H1 (cell line): ENCODE measurements at regions not wholly inside any gene's neighbourhood (a gene's known extent, or its start where the extent isn't known, plus 50 kb on each side); places are given as distances from the start of the nearest gene placed in this dataset.

Source experiments
- CTCF ChIA-PET: fragments of 300-600 bp; sonication (Branson Sonifier 250); formaldehyde crosslinking; loops from one replicate; lab custom pipeline; 2021; ENCODE audit not compliant: partially characterized antibody; lab: Charles Lee
- POLR2A ChIA-PET: fragments of 300-600 bp; sonication (Branson Sonifier 250); formaldehyde crosslinking; loops from one replicate; lab custom pipeline; 2021; ENCODE audit warnings: inconsistent platforms; ENCODE audit not compliant: partially characterized antibody; lab: Charles Lee
- DNase-seq, 2 experiments: peaks; one replicate each; pipeline versions ENCODE4 v3.0.0 to v3.0.0-alpha.2; 2010 to 2022; ENCODE audit warnings: low spot score in 2 of 2, low read depth in 1 of 2, mixed read lengths in 1 of 2
- FAIRE-seq: peaks from 2 replicates; lab custom pipeline; 2011; peaks lifted over from hg19 to GRCh38; lab: Jason Lieb, UNC
- H2AFZ ChIP-seq: 2 replicates; pipeline ENCODE4 v1.8.1; 2012; ENCODE audit warnings: low read length, inconsistent platforms
- H2AK5ac ChIP-seq: 2 replicates; pipeline ENCODE4 v1.6.1; 2013; ENCODE audit warnings: low read depth, low read length
- H2BK120ac ChIP-seq: replicated peaks from 2 replicates; pipeline ENCODE3; 2013; ENCODE audit warnings: low read depth, low read length, inconsistent platforms
- H2BK12ac ChIP-seq: 2 replicates; pipeline ENCODE4 v1.6.1; 2013; ENCODE audit warnings: low read depth, low read length
- H2BK15ac ChIP-seq: 2 replicates; pipeline ENCODE4 v1.6.1; 2013; ENCODE audit warnings: low read length
- H2BK20ac ChIP-seq: 2 replicates; pipeline ENCODE4 v1.6.1; 2013; ENCODE audit warnings: low read length
- H2BK5ac ChIP-seq: 2 replicates; pipeline ENCODE4 v1.6.1; 2013; ENCODE audit warnings: low read depth, low read length
- H3K14ac ChIP-seq: 2 replicates; pipeline ENCODE4 v1.6.1; 2013; ENCODE audit warnings: inconsistent platforms; ENCODE audit not compliant: insufficient read length
- H3K18ac ChIP-seq: 2 replicates; pipeline ENCODE4 v1.6.1; 2013; ENCODE audit warnings: low read length; ENCODE audit errors: extremely low read depth
- H3K23ac ChIP-seq: 2 replicates; pipeline ENCODE4 v1.6.1; 2013; ENCODE audit warnings: inconsistent platforms; ENCODE audit not compliant: insufficient read length
- H3K23me2 ChIP-seq: 2 replicates; pipeline ENCODE4 v1.6.1; 2013; ENCODE audit warnings: low read depth, low read length
- H3K27ac ChIP-seq: 2 replicates; pipeline ENCODE4 v1.6.1; 2011; ENCODE audit warnings: low read depth, low read length, inconsistent platforms
- H3K27me3 ChIP-seq, 4 experiments: replicated peaks in 1 of 4; 1 replicate in 1 of 4; 2 replicates in 3 of 4; pipeline versions ENCODE4 v1.6.1 to v1.8.1; 2011 to 2013; ENCODE audit warnings: low read length in 3 of 4, mild to moderate bottlenecking in 3 of 4, inconsistent platforms in 2 of 4, mixed read lengths in 2 of 4, moderate library complexity in 1 of 4; ENCODE audit not compliant: control insufficient read depth in 3 of 4, insufficient read depth in 3 of 4; ENCODE audit errors: extremely low read depth in 1 of 4
- H3K36me3 ChIP-seq, 4 experiments: 2 replicates each; pipeline versions ENCODE4 v1.6.1 to v1.8.1; 2011 to 2013; ENCODE audit warnings: mild to moderate bottlenecking in 4 of 4, low read length in 3 of 4, moderate library complexity in 2 of 4, control low read depth in 1 of 4, inconsistent platforms in 1 of 4; ENCODE audit not compliant: insufficient read depth in 4 of 4, control insufficient read depth in 2 of 4
- H3K4ac ChIP-seq: replicated peaks from 2 replicates; pipeline ENCODE3; 2013; ENCODE audit warnings: low read length, low read depth, mixed read lengths, inconsistent platforms; ENCODE audit not compliant: insufficient read length
- H3K4me1 ChIP-seq, 4 experiments: replicated peaks in 1 of 4; 1 replicate in 1 of 4; 2 replicates in 3 of 4; pipeline versions ENCODE4 v1.6.1 to v1.8.1; 2011 to 2013; ENCODE audit warnings: low read length in 3 of 4, inconsistent platforms in 2 of 4, mixed read lengths in 1 of 4; ENCODE audit not compliant: insufficient read depth in 4 of 4, control insufficient read depth in 3 of 4
- H3K4me2 ChIP-seq, 2 experiments: 2 replicates each; pipeline versions ENCODE4 v1.6.1 to v1.8.1; 2011 to 2013; ENCODE audit warnings: low read depth in 2 of 2, low read length in 2 of 2, control low read depth in 1 of 2, inconsistent platforms in 1 of 2, mild to moderate bottlenecking in 1 of 2; ENCODE audit not compliant: insufficient read depth in 1 of 2
- H3K4me3 ChIP-seq, 4 experiments: fragments of 200-600, 300-600 bp in 1 of 4; sonication (generic), shearing (Covaris generic), sonication (Bioruptor Twin) in 1 of 4; 2 replicates each; pipeline versions ENCODE4 v1.5.1 to v1.8.1; 2011 to 2016; ENCODE audit warnings: low read length in 4 of 4, low read depth in 3 of 4, control low read depth in 2 of 4, inconsistent platforms in 2 of 4, mild to moderate bottlenecking in 2 of 4, mixed read lengths in 1 of 4, moderate library complexity in 1 of 4; ENCODE audit not compliant: insufficient read depth in 2 of 4; ENCODE audit errors: extremely low read depth in 1 of 4
- H3K56ac ChIP-seq: replicated peaks from 2 replicates; pipeline ENCODE3; 2013; ENCODE audit warnings: low read depth, mild to moderate bottlenecking, mixed read lengths, low read length, inconsistent platforms; ENCODE audit not compliant: insufficient read length
- H3K79me1 ChIP-seq: 2 replicates; pipeline ENCODE4 v1.6.1; 2013; ENCODE audit warnings: low read depth, low read length, control low read depth
- H3K79me2 ChIP-seq, 2 experiments: 2 replicates each; pipeline versions ENCODE4 v1.6.1 to v1.8.1; 2012 to 2013; ENCODE audit warnings: low read length in 2 of 2, mild to moderate bottlenecking in 2 of 2, inconsistent platforms in 1 of 2; ENCODE audit not compliant: insufficient read depth in 2 of 2, control insufficient read depth in 1 of 2
- H3K9ac ChIP-seq, 4 experiments: replicated peaks in 1 of 4; 1 replicate in 1 of 4; 2 replicates in 3 of 4; pipeline versions ENCODE4 v1.6.1 to v1.8.1; 2011 to 2013; ENCODE audit warnings: low read depth in 3 of 4, low read length in 3 of 4, control low read depth in 2 of 4, mild to moderate bottlenecking in 2 of 4, moderate library complexity in 2 of 4, inconsistent platforms in 1 of 4; ENCODE audit errors: extremely low read depth in 1 of 4
- H3K9me3 ChIP-seq, 2 experiments: 2 replicates each; pipeline versions ENCODE4 v1.6.1 to v1.8.1; 2012 to 2013; ENCODE audit warnings: mild to moderate bottlenecking in 2 of 2, moderate library complexity in 2 of 2, control low read depth in 1 of 2, inconsistent platforms in 1 of 2, low read depth in 1 of 2, low read length in 1 of 2, mixed read lengths in 1 of 2; ENCODE audit not compliant: insufficient read depth in 2 of 2
- H4K20me1 ChIP-seq, 2 experiments: replicated peaks in 1 of 2; 2 replicates each; pipeline versions ENCODE3 to v1.8.1; 2011 to 2013; ENCODE audit warnings: inconsistent platforms in 2 of 2, low read length in 2 of 2, mild to moderate bottlenecking in 1 of 2; ENCODE audit not compliant: insufficient read depth in 2 of 2, control insufficient read depth in 1 of 2
- H4K5ac ChIP-seq: 2 replicates; pipeline ENCODE4 v1.6.1; 2013; ENCODE audit warnings: low read length, low read depth, mixed read lengths, inconsistent platforms; ENCODE audit not compliant: insufficient read length
- H4K8ac ChIP-seq: 2 replicates; pipeline ENCODE4 v1.8.0; 2013; ENCODE audit warnings: mild to moderate bottlenecking, moderate library complexity, low read length, inconsistent platforms; ENCODE audit not compliant: insufficient read depth; ENCODE audit errors: extremely low read depth
- H4K91ac ChIP-seq: replicated peaks from 2 replicates; pipeline ENCODE3; 2013; ENCODE audit warnings: low read length, mixed read lengths, inconsistent platforms; ENCODE audit not compliant: insufficient read length
- CBX5 ChIP-seq: fragments of 300-800, 300-1000 bp; sonication (generic); IDR thresholded peaks from 2 replicates; pipeline ENCODE4 v1.7.1; 2016; ENCODE audit warnings: antibody characterized with exemption, low read length, low read depth
- NANOG ChIP-seq: IDR thresholded peaks from 2 replicates; pipeline ENCODE4 v1.6.1; 2011; ENCODE audit warnings: low read length, low read depth, mild to moderate bottlenecking, inconsistent platforms; ENCODE audit not compliant: insufficient read depth, poor library complexity, severe bottlenecking
- SAP30 ChIP-seq: fragments of 300-600 bp; sonication (generic); IDR thresholded peaks from 2 replicates; pipeline ENCODE4 v1.7.1; 2012; ENCODE audit warnings: low read length, moderate library complexity, mild to moderate bottlenecking, inconsistent platforms; ENCODE audit not compliant: insufficient read depth, insufficient replicate concordance
- WGBS, 2 experiments: shearing (Covaris generic) in 1 of 2; methylation state at CpG; one replicate each; pipeline versions ENCODE4 v1.1.6 to v1.1.7; 2013 to 2015; ENCODE audit warnings: low lambda C conversion rate in 2 of 2, mixed read lengths in 2 of 2, inconsistent platforms in 1 of 2, low coverage in 1 of 2, missing lambda C conversion rate in 1 of 2; ENCODE audit not compliant: insufficient replicate concordance in 2 of 2, insufficient coverage in 1 of 2, insufficient read length in 1 of 2; ENCODE audit errors: extremely low coverage in 1 of 2, missing lambda C conversion rate in 1 of 2; 5-methylcytosine and 5-hydroxymethylcytosine counted together

DNA sequence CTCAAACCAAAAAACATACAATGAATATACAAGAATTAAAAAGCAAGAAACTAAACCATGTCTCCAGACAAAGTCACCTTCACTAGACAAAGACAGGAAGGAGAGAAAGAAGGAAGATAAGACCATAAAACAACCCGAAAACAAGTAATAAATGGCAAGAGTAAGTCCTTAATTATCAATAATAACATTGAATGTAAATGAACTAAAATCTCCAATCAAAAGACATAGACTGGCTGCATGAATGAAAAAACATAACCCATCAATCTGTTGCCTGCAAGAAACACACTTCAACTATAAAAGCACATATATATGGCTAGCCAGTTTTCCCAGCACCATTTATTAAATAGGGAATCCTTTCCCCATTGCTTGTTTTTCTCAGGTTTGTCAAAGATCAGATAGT is 100.8 kb upstream of the SAMSN1 start:
- POLR2A ChIA-PET: no interaction called here
- H3K23ac ChIP-seq: no peak overlapping the region
- DNase-seq (no peak), FAIRE-seq (no peak)
- TF ChIP-seq SAP30: no peak
- no peak for TF ChIP-seq NANOG
- no peak for TF ChIP-seq CBX5
- no peak overlapping the region for H4K5ac ChIP-seq
- H3K14ac ChIP-seq: no peak overlapping the region
- H3K18ac ChIP-seq: no peak overlapping the region
- no peak overlapping the region for H2BK5ac ChIP-seq
- H2BK120ac ChIP-seq: no peak overlapping the region
- H3K27ac ChIP-seq: no peak overlapping the region
- H3K4ac ChIP-seq: no peak overlapping the region
- 85% methylated on average over 1 of the region's 1 CpG; no CpG with 5 or more reads in 1 of the 2 experiments for WGBS, 2 experiments
- H3K79me1 ChIP-seq: no peaks in the 10 kb centered on the region
- H3K4me3 ChIP-seq: no peak overlapping the region
- H3K4me2 ChIP-seq: no peak overlapping the region
- H2BK20ac ChIP-seq: no peak overlapping the region
- no peak overlapping the region for H3K56ac ChIP-seq
- no peak overlapping the region for H4K91ac ChIP-seq
- H3K27me3 ChIP-seq: no peaks in the 10 kb centered on the region
- H2AFZ ChIP-seq: no peak overlapping the region
- H3K9me3 ChIP-seq: no peaks in the 10 kb centered on the region
- no peak overlapping the region for H2BK12ac ChIP-seq
- H2AK5ac ChIP-seq: no peak overlapping the region
- H4K8ac ChIP-seq: no peak overlapping the region
- no peaks in the 10 kb centered on the region for H3K23me2 ChIP-seq
- H3K9ac ChIP-seq: no peak overlapping the region
- H3K4me1 ChIP-seq: no peaks in the 10 kb centered on the region
- no peaks in the 10 kb centered on the region for H3K36me3 ChIP-seq
- H4K20me1 ChIP-seq: no peaks in the 10 kb centered on the region
- H3K79me2 ChIP-seq: no peaks in the 10 kb centered on the region
- H2BK15ac ChIP-seq: no peak overlapping the region
- CTCF ChIA-PET: no interaction called here
